NCI-H2196 treated with DMSO at 0.1 percent for 48 hours (cell line): ENCODE measurements at regions not wholly inside any gene's neighbourhood (a gene's known extent, or its start where the extent isn't known, plus 50 kb on each side); places are given as distances from the start of the nearest gene placed in this dataset.
"Not testable (repeated sequence)": the region's sequence is repeated elsewhere in the genome, so short reads cannot be mapped to it uniquely, and the experiment has no call there.

Experiments used
- DNase-seq: peaks from one replicate; lab custom pipeline; 2025; ENCODE audit not compliant: unreplicated experiment; lab: John Stamatoyannopoulos, UW

GRCh38 chr6:144528743-144529425, 243.7 kb downstream of the UTRN start:
- no peak for DNase-seq

DNA sequence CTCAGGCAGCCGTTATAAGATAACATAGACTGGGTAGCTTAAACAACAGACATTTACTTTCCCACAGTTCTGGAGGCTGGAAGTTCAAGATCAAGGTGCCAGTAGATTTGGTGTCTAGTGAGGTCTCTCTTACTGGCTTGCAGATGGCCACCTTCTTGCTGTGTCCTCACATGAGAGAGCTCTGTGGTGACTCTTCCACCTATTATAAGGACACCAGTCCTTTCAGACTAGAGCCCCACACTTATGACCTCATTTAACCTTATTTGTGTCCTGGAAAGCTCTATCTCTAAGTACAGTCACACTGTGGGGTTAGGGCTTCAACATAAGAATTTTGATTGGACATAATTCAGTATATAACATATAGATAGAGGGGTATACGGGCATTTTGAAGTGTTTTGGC, 245.0 kb downstream of the UTRN start:
- no peak for DNase-seq

GRCh38 chr6:144532238-144532637, 247.1 kb downstream of the UTRN start:
- not testable (repeated sequence) for DNase-seq

- DNase-seq: no peak
These were observed 249.0 kb downstream of the UTRN start for GRCh38 chr6:144534180-144534579.

GRCh38 chr6:144535630-144536029, 250.5 kb downstream of the UTRN start:
- DNase-seq: no peak

- DNase-seq: no peak
These were observed 250.9 kb downstream of the UTRN start for GRCh38 chr6:144536079-144536478.

DNA sequence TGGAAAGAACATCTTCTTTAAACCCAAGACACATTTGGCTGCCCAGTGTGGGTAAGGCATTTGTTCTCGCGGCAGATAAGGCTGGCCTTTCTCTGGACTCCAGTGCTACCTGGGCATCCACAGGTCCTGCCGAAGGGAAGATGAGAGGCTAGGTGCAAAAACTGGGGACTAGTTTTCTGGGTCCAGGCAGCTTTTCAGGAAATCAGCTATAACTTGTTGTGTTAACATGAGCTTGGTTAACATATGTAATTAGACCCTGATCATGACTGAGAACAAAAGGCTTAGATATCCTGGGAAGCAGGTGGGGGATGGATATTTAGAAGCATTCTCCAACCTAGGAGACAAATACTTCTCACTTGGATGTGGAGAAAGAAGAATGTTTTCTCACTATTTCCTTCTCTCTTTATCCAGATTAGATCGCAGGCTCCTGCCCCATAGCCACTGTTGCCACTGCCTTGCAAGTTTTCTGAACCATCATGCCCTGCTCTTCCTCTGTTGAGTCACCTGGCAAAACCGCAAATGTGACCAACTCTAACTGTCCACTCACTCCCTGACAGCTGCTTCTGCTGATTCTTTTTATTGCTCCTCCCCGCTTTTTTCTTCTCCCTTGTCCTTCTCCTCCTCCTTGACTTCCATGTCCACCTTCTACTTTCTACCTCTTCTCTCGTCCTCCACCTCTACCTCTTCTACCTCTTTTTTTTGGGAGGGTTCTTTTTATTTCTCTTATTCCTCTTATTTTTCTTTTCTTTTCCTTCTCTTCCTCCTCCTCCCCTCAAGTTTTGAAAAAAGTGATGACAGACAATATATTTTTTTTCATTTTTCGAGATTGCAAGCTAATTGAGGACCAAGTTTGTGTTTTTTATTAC, 258.1 kb downstream of the UTRN start:
- no peak for DNase-seq

- DNase-seq: no peak
These were observed 259.2 kb downstream of the UTRN start for GRCh38 chr6:144544266-144544830.

GRCh38 chr6:144546807-144547206, 261.7 kb downstream of the UTRN start:
- no peak for DNase-seq

GRCh38 chr6:144547409-144547808, 262.3 kb downstream of the UTRN start:
- DNase-seq: no peak

DNA sequence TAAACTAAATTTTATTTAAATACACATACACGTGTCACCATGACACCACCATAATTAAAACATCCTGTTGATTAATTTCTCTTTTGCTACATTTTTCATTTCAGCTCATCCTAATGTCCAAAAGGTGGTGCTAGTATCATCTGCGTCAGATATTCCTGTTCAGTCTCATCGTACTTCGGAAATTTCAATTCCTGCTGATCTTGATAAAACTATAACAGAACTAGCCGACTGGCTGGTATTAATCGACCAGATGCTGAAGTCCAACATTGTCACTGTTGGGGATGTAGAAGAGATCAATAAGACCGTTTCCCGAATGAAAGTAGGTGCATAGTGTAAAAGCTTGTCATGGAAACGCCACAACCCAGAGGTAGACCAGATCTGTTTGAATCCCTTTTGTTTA, 263.4 kb downstream of the UTRN start:
- no peak for DNase-seq

- no peak for DNase-seq
These were observed 265.0 kb downstream of the UTRN start for GRCh38 chr6:144549837-144550747.

- no peak for DNase-seq
These were observed 266.2 kb downstream of the UTRN start for GRCh38 chr6:144551339-144551738.

DNA sequence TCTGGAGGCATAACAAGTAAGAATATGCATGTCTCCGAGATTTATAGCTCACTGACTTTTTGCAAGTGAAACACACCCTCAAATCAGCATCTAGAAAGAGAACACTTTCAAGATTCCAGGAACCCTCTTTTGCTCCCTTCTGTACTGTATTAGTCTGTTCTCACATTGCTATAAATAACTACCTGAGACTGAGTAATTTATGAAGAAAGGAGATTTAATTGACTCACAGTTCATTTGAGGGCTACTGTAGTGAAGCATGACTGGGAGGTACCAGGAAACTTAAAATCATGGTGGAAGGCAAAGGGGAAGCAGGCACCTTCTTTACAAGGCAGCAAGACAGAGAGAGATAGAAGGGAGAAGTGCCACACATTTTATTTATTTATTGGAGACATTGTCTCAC, 269.9 kb downstream of the UTRN start:
- no peak for DNase-seq

GRCh38 chr6:144559865-144560593, 274.9 kb downstream of the UTRN start:
- no peak for DNase-seq

GRCh38 chr6:144561455-144562043, 276.4 kb downstream of the UTRN start:
- no peak for DNase-seq

GRCh38 chr6:144564202-144564601, 279.1 kb downstream of the UTRN start:
- no peak for DNase-seq

DNA sequence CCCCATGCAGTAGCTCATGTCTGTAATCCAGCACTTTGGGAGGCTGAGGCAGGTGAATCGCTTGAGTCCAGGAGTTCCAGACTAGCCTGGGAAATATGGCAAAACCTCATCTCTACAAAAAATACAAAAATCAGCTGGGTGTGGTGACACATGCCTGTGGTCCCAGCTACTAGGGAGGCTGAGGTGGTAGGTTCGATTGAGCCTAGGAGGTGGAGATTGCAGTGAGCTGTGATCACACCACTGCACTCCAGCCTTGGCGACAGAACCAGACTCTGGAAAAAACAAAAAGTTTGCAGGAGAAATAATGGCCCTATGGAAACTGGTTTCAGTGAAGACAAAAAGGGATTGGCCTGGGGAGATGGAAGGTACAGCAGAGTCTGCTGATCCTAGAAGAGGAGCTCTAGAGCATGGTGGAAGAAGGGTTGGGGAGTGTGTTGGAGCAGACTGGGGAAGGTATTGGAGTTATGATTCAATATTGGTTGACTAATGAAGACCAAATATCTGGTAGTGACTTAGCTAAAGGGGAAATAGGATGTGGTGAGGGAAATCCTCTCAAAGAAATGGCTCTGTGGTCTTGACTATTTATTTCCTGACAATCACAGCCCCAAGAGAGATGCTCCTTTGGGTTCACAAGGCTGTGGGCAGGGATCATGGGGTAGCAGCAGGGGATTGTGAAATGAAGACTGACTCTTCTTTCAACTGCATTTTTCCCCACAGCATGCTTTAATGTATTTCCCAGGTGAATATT, 281.9 kb downstream of the UTRN start:
- DNase-seq: no peak

GRCh38 chr6:144568241-144568640, 283.1 kb downstream of the UTRN start:
- DNase-seq: no peak
